ENCODE measurements at regions not wholly inside any gene's neighbourhood (a gene's known extent, or its start where the extent isn't known, plus 50 kb on each side); places are given as distances from the start of the nearest gene placed in this dataset.

DNA sequence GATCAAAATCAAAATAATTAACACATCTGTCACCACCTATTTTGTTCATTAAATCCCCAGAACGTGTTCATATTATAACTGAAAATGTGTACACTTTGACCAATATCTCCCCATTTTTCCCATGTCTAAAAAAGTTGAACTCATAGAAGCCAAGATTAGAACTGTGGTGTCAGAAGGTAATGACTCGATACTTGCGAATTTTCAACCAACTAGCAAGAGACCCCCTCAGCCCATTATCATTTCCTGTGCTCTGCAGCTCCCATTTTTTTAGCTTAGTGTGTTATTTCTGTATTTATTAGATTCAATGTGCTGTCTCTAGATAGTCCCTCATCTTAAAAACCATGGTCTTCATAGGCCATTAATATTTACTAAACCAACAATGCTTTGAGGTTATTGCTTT is 248.7 kb upstream of the PIK3C3 start:
- no peak for DNase-seq (ENCODE audit: low read depth in 4 of 4, low spot score in 3 of 4)

DNA sequence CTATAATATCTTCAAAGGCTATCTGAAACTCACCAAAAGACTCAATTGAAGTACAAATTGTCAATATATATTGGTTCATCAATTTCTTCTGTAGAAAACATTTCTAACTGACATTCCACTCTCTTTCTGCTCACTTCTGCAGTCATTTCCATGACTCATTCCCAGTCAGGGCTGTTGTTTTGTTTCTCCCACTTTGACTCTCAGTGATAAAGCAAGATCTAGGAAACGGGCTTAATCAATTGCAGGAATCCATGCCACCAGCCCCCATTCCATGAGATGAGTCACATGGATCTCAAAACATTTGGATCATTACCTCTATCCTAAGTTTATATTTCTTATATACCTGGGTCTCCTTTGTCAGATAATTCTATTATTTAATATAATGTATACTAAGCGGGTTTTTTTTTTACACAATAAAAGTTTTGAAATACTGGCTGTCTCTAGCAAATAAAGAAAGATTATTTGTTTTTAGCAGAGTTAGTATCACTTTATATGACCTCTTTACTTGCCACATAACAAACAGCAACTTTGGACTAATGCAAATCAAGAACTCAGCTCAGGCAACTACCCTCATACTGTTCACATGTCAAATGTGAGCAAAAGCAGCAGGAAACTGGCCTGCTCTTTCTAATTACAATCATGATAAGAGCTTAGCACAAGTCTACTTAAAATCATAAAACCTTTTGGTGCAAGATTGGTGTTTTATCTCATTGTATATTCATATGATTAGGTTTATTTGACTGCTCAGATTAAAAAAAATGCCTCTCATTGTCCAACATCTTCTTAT is 251.1 kb upstream of the PIK3C3 start:
- no peak for DNase-seq (ENCODE audit: low read depth in 4 of 4, low spot score in 3 of 4)

DNA sequence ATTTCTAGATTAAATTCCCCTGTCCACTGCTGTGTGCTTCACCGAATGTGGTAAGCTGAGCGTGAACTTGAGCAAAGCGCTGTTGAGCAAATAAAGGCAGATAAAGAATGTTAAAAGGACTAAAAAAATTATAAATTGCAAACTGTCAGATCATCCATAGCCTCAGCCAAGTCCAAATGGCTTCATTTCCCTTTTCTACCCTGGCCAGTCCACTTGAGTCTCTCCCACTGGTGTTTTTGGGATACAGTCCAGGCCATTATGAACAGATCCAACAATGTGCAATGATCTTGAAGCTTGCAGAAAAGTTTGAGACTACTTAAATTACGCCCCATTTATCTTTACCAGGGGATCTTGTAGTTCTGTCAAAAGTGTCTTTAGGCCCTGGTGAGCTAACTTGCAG is 254.6 kb upstream of the PIK3C3 start:
- no peak for DNase-seq (ENCODE audit: low read depth in 4 of 4, low spot score in 3 of 4)

DNA sequence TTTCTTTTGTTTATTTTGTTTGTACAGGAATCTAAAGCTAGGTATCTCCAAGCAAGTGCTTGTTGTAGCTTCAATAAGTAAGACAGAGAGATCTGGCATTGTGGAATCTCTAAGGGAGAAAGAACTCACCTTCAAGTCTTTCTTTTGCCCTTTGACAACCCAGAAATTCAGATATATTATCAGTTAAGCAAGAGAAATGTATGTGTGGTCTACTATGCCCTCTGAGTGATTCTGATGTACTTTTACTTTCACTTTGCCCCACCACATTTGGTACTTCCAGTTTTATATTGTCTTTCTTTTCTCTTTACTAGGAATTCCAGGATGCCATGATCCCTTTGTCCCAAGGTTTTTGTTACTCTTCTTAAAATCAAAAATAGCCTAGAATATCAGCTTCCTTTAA is 259.6 kb upstream of the PIK3C3 start:
- no peak for DNase-seq (ENCODE audit: low read depth in 4 of 4, low spot score in 3 of 4)

DNA sequence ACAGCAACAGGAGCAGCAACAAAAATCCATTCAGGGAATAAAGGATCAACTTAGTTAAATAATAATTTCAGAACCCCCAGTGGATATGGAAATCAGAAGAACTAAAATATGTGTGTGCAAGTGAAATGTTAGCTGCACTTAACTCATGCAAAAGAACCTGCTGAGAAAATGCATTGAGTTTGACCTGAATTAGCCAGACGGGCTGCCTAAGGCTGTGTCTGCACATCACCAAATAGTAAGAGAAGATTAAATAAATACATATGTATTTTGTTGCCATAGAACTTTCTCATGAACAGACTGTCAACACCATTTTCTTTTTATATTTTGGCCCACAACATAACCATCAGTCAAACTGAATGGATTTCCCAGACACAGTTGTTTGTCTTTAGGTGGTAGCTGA is 262.0 kb upstream of the PIK3C3 start:
- DNase-seq (ENCODE audit: low read depth in 4 of 4, low spot score in 3 of 4): no peak

DNA sequence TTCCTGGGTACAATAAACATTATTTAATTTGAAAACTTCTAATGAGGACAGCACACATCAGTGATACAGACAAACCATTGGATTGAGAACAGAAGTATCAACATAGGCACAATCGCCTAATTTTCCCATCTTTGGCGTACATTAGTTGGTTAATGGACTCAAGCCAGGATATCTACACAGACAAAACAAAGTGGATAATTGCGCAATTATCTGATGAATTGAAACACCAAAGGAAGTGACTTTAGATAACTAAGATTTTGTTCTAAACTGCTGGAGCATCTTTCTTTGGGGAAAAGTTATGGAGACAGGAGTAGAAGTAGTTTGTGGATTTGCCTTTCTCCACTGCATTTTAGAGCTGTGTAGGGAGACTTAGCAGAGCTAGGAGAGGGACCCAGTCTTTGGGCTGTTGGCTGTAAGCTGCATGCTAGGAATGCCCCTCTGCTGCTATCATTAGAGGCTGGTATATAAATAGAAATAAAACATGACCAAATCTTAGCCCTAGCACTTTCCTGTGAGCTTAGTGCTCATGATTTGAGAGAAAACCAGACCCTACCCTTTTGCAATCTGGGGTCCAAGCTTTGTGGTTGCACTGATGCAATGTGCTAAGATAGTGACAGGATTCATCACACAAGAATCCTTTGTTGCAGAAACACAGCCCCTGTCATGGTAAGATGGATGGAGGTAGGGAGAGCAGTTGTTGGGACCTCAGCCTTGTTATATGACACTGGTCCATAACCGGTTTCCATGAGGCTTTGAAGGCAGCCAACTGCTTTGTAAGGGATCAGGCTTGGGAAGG is 264.5 kb upstream of the PIK3C3 start:
- DNase-seq (ENCODE audit: low read depth in 4 of 4, low spot score in 3 of 4): no peak

DNA sequence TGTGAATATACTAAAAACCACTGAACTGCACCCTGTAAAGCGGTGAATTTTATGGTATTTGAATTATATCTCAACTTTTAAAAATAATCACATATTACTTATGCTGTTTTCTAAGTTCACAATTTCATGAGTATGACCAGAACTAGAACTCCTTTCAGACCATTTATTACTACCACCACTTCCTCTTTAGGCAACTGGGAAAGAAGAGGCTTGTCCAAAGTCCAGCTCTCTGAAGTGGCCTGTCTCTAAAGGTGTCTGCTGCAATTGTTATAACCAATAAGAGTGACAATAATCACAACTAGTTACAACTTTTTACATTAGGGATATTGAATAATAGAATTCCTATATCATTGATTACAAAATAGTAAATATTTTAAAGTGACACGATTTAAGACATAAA is 267.9 kb upstream of the PIK3C3 start:
- no peak for DNase-seq (ENCODE audit: low read depth in 4 of 4, low spot score in 3 of 4)

DNA sequence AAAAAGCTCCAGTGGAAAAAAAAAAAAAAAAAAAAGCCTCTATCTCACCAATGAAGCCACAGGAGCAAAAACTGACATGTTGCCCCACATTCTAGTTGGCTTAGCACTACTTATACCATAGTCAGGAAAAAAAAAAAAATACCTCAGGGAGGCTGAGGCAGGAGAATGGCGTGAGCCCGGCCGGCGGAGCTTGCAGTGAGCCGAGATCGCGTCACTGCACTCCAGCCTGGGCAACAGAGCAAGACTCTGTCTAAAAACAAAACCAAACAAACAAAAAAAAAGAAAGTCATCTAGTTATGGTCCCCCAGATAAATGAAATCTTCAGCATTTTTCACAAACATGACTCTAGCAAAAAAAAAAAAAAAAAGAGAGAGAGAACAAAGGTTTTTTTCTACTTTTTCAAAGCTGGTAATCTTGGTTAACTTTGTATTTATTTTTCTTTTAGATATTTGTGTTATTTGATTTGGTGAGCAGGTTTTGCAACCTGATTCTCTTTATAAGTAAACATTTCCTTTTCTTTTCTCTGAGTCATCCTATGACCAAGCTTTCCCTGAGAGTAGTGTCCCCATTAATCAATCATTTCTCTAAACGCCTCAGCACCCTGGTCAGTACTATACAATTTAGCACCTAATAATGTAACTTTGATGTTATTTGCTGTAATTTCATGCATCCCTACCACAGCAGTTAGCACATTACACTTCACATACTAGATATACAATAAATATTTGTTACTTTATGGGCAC is 273.7 kb upstream of the PIK3C3 start:
- DNase-seq (ENCODE audit: low read depth in 4 of 4, low spot score in 3 of 4): no peak

DNA sequence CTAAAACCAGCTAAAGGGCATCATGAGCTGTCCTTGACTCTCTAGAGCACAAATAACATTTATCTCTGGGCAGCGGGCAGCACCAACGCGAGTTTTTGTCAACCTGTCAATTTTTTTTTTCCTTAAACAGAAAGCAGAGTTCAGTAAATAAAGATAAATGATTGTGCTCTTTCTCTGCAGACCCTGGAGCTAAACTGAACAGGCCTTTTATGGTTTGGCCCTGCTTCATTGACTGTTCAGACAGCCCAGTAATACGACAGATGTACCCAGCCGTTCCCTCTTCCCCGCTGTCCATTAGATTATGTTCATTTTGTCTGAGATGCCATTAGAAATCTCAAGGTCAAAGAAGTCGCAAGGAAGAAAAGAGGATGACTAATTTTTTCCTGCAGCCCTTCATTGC is 280.5 kb upstream of the PIK3C3 start:
- DNase-seq (ENCODE audit: low read depth in 4 of 4, low spot score in 3 of 4): no peak

DNA sequence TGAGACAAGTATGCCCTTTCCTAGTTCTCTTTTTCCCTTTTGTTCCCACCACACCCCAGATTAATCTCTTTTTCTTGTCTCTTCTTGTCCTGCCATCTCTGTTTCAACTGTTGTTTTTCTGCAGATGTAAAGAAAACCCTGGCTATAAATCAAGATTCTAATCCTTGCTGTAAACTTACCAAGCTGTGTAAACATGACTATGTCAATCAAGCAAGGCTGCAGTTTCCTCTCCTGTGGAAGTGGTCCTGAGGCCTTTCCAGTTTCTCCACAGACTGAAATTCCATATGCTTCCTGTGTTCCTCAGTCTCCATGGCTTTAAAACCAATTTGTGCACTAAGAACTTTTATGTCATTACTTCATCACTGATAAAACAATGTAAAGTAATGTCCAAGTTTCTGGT is 288.8 kb upstream of the PIK3C3 start:
- no peak for DNase-seq (ENCODE audit: low read depth in 4 of 4, low spot score in 3 of 4)

DNA sequence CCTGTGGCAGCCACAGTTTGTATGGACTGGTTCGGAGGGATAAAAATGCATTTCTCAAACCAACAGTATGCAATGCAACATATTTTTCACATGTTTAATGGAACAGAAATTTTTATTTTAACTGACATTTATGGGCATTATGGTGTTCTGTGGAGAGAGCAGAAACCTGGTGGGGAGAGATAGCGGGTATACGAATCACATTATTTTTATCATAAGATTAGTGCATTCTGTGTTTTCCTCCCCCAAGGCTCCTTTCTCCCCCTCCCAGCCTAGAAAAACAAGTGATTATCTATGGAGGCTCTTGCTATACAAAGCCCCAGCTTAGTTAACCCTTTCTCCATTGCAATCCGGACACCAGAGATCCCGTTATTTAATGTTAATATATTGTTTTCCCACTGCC is 289.8 kb upstream of the PIK3C3 start:
- no peak for DNase-seq (ENCODE audit: low read depth in 4 of 4, low spot score in 3 of 4)

DNA sequence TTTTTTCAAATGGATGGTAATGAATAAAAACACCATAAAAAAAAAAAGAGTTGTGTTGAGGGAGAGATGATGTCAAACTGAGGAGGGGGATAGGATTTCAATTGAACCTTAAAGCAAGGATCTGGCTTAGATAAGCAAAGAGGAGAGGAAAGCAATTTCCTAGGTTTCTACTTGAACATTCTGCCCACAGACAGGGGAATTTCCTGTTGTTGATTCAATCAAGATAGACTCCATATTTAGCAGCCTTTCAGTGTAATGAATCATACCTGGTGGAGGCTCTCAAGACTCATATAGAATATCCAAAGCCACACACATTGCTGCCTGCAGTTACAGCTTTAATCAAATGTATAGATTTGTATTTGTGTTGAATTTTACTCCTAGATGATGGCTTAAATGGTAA is 294.4 kb upstream of the PIK3C3 start:
- DNase-seq (ENCODE audit: low read depth in 4 of 4, low spot score in 3 of 4): no peak

DNA sequence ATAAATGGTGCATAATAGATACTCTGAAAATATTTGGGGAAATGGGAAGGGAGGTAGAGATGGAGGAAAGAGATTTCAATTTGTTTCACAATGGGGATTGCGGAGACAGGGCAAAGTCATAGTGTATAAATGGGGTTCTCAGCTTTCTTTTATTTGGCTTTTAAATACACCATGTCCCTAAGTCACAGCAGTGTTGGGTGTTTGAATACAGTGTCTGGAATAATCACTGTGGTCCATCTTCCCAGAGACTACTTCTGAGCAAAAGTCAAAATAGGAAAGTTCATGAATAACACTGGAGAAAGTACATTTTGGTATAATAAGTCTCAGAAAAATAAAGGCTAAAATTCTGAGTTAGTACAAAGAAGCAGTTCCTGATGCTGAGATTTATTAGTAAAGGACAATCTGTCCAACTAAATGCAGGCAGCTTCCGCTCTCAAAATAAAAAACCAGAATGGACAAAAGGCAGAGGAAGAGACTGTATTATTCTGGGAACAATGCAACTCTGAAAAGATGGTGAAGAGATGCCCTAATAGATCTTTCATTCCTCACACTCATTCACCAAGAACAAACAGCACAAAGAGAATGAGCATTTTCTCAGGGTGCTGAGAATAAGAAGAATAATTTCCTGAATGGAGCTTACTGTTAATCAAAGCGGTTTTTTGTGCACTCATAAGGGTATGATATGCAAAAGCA is 295.4 kb upstream of the PIK3C3 start:
- DNase-seq (ENCODE audit: low read depth in 4 of 4, low spot score in 3 of 4): no peak

DNA sequence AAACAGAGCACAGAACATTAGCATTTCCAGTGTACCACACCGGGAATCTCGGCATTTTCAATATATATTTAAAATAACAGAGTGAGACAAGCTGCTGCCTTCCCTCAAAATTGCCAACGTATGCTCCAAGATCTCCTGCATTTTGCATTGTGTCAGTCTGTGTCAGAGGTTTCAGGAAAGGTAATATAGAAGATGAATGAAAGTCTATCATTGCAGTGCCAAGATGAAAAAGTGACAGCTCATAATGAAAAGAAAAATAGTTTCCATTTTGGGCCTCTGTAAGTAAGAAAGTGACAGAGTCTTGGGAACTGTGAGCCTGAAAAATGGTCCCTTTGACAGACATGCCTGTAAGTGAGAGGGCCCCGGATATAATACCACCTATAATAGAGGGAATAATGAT is 297.8 kb upstream of the PIK3C3 start:
- no peak for DNase-seq (ENCODE audit: low read depth in 4 of 4, low spot score in 3 of 4)

DNA sequence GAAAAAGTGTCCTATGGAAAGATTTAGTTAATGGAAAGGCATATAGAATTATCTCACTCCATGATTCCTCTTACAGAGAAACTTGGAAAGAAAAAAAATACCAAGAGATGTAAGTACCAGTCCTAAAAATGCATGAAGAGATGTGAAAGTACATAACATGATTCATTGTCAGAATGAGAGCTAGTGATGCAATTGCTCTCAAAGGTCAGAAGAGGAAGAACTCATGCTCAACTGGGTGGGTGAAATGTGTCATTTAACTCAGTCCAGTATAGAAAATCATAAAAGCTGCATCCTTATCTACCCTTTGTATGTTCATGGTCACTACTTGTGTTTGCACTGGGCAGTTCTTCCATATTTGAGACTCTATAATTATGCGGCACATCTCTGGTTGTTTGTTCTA is 300.0 kb upstream of the PIK3C3 start:
- no peak for DNase-seq (ENCODE audit: low read depth in 4 of 4, low spot score in 3 of 4)

DNA sequence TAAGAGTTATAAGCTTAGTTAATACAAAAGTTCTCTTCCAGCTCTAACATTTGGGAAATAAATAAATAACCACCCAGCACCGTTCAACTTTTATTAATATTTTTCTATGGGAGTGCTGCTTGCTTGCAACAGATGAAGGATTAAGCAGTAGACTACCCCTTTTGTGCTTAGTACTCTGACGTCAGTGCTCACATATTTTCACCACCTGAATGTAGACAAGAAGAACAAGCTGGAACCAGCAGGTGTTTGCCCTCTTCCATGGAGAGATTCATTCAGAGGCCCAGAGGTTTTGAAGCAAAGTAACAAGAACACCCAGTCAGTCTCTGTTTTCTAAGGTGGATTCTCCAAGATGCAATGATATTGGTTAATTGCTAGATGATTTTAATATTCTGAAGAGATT is 307.1 kb upstream of the PIK3C3 start:
- DNase-seq (ENCODE audit: low read depth in 4 of 4, low spot score in 3 of 4): no peak

DNA sequence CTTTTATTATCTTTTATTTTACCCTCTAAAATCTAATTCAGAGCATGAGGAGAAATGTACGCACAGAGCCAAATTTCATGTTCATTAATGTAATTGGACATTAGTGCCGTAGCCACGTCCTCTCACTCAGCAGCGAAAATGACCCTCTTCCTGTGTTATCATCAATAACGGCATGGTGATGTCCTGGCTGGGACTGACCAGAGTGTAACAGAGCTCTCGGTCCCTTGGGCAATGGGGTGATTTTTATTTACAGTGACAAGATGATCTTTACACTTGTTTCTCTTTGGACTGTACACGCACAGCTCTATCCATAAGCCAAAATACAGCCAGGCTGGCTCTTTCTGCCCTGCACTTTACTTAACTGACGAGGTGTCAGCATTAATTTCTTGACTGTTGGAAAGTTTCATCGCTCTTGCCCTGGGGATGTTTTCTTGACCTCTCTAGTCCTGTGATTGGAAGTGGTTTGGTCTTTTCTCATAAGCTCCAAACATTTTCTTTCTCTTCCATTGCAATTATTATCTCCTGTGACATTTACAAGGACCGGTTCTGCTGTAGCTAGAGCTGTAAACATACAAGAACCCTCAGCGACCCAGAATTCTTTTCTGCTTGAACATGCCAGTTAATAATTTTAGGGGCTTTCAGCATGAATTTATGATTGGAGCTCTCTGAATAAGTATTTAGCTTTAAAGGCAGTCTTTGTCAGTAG is 308.0 kb upstream of the PIK3C3 start:
- no peak for DNase-seq (ENCODE audit: low read depth in 4 of 4, low spot score in 3 of 4)

DNA sequence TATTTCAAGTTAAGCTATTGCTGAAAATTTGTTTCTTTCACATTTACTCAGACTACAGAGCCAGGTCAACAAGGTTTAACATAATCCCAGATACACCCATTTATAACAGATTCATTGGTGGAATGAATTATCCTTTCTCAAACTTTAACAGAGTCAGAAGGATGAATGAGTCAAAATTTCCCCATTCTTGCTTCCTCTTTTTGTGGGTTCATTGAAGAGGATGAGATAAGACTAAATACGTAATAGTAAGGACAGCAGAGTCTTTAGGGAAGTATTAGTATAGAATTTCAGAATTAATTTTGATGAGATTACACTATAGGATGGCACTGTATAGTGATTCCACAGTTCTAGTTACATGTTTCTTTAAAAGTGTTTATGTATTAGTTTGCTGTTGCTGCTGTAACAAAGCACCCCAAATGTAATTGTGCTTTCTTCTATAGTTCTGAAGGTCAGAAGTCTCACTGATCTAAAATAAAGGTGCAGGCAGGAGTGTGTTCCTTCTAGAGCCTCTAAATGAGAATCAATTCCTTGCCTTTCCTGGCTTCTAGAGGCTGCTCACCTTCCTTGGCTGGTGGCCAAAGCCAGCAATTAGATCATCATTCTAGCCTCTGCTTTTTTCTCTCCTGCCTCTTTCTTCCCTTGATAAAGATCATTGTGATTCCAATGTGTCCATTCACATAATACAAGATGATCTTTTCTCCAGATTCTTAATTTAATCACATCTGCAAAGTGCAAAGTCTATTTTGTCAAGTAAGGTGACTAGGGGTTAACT is 309.3 kb upstream of the PIK3C3 start:
- DNase-seq (ENCODE audit: low read depth in 4 of 4, low spot score in 3 of 4): no peak

DNA sequence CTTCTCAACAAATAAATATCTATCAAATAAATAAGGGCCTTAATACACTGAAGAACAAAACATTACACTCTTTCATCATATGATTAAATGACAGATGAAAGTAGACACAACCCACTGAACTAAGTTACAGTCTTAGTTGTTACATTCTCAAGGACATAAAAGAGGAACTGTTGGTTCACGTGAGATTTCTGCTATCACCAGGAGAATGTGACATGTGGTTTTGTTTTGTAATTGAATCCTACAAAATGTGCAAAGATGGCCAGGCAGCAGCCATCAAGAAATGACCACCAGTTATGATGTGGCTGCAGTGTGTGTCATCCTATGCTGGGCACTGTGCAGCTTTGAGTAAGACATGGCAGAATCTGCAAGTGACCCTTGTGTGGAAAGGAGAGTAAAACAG is 310.6 kb upstream of the PIK3C3 start:
- DNase-seq (ENCODE audit: low read depth in 4 of 4, low spot score in 3 of 4): no peak

DNA sequence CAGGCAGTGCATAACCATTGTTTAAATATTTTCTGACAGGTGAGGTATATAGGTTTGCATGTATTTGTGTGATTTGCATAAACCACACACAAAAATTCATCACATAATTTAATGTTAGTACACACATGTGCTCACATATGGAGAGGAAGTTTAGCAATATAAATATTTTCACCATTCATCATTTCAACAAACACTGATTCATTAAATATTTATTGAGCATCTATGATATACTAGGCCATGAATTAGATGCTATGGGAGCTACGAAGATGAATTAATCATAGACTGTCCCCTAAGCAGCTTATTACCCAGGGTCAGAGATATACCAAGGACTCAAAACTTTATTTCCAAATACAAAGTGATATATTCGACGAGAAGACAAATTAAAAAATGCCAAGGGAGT is 311.6 kb upstream of the PIK3C3 start:
- DNase-seq (ENCODE audit: low read depth in 4 of 4, low spot score in 3 of 4): no peak
